H9 (cell line): ENCODE measurements at regions not wholly inside any gene's neighbourhood (a gene's known extent, or its start where the extent isn't known, plus 50 kb on each side); places are given as distances from the start of the nearest gene placed in this dataset.

Experiments used
- DNase-seq: peaks from one replicate; pipeline ENCODE4 v3.0.0-alpha.2; 2017
- H2AFZ ChIP-seq: one replicate; pipeline ENCODE4 v1.6.1; 2013; ENCODE audit warnings: mild to moderate bottlenecking, low read length, control low read depth, moderate library complexity
- H2AK5ac ChIP-seq: 2 replicates; pipeline ENCODE4 v1.6.1; 2013; ENCODE audit warnings: low read length, control low read depth, mixed read lengths; ENCODE audit not compliant: insufficient read length
- H2BK120ac ChIP-seq: one replicate; pipeline ENCODE4 v1.6.1; 2013; ENCODE audit warnings: low read depth, mild to moderate bottlenecking, low read length, control low read depth, inconsistent platforms; ENCODE audit not compliant: poor library complexity, severe bottlenecking
- H2BK12ac ChIP-seq: 2 replicates; pipeline ENCODE4 v1.6.1; 2013; ENCODE audit warnings: low read length, control low read depth, mixed read lengths, low read depth; ENCODE audit not compliant: insufficient read length
- H2BK15ac ChIP-seq: 2 replicates; pipeline ENCODE4 v1.6.1; 2013; ENCODE audit warnings: low read depth, low read length, control low read depth
- H2BK20ac ChIP-seq: one replicate; pipeline ENCODE4 v1.6.1; 2013; ENCODE audit warnings: low read depth, mild to moderate bottlenecking, low read length, control low read depth, inconsistent platforms; ENCODE audit not compliant: poor library complexity, severe bottlenecking
- H2BK5ac ChIP-seq: 2 replicates; pipeline ENCODE4 v1.6.1; 2013; ENCODE audit warnings: low read length, control low read depth, mixed read lengths; ENCODE audit not compliant: insufficient read length
- H3K14ac ChIP-seq: 2 replicates; pipeline ENCODE4 v1.6.1; 2013; ENCODE audit warnings: low read length, control low read depth; ENCODE audit not compliant: insufficient read depth
- H3K18ac ChIP-seq: 2 replicates; pipeline ENCODE4 v1.6.1; 2013; ENCODE audit warnings: low read depth, mild to moderate bottlenecking, mixed read lengths, low read length, control low read depth; ENCODE audit not compliant: insufficient read length
- H3K23ac ChIP-seq: 2 replicates; pipeline ENCODE4 v1.6.1; 2013; ENCODE audit warnings: low read length, control low read depth, mixed read lengths, low read depth; ENCODE audit not compliant: insufficient read length
- H3K23me2 ChIP-seq: 2 replicates; pipeline ENCODE4 v1.6.1; 2013; ENCODE audit warnings: low read depth, mild to moderate bottlenecking, mixed read lengths, low read length, control low read depth; ENCODE audit not compliant: insufficient read length, poor library complexity, severe bottlenecking
- H3K27ac ChIP-seq: 2 replicates; pipeline ENCODE4 v1.5.1; 2013; ENCODE audit warnings: low read length, control low read depth, mixed read lengths, low read depth; ENCODE audit not compliant: insufficient read length
- H3K27me3 ChIP-seq: 2 replicates; pipeline ENCODE4 v1.6.1; 2013; ENCODE audit warnings: low read length, control low read depth, inconsistent platforms; ENCODE audit not compliant: insufficient read depth
- H3K4ac ChIP-seq: 2 replicates; pipeline ENCODE4 v1.6.1; 2013; ENCODE audit warnings: low read depth, mild to moderate bottlenecking, control low read depth, inconsistent platforms, low read length, moderate library complexity
- H3K4me1 ChIP-seq: 2 replicates; pipeline ENCODE4 v1.6.1; 2013; ENCODE audit warnings: low read length, control low read depth, inconsistent platforms; ENCODE audit not compliant: insufficient read depth
- H3K4me2 ChIP-seq: 2 replicates; pipeline ENCODE4 v1.6.1; 2013; ENCODE audit warnings: low read length, control low read depth, mixed read lengths; ENCODE audit not compliant: insufficient read length, insufficient read depth
- H3K56ac ChIP-seq: 2 replicates; pipeline ENCODE4 v1.6.1; 2013; ENCODE audit warnings: low read depth, mild to moderate bottlenecking, mixed read lengths, low read length, control low read depth; ENCODE audit not compliant: insufficient read length
- H3K79me1 ChIP-seq: 2 replicates; pipeline ENCODE4 v1.6.1; 2013; ENCODE audit warnings: low read depth, mild to moderate bottlenecking, moderate library complexity, low read length, control low read depth, inconsistent platforms; ENCODE audit not compliant: insufficient read depth, poor library complexity, severe bottlenecking
- H3K79me2 ChIP-seq: 2 replicates; pipeline ENCODE4 v1.6.1; 2013; ENCODE audit warnings: low read length, control low read depth, inconsistent platforms; ENCODE audit not compliant: insufficient read depth
- H3K9ac ChIP-seq: 2 replicates; pipeline ENCODE4 v1.6.1; 2013; ENCODE audit warnings: low read length, control low read depth, mixed read lengths; ENCODE audit not compliant: insufficient read length; ENCODE audit errors: extremely low read depth
- H3K9me3 ChIP-seq: one replicate; pipeline ENCODE4 v1.6.1; 2013; ENCODE audit warnings: low read depth, low read length, inconsistent platforms; ENCODE audit not compliant: control insufficient read depth
- H3T11ph ChIP-seq: one replicate; pipeline ENCODE4 v1.6.1; 2013; ENCODE audit warnings: mild to moderate bottlenecking, low read length, control low read depth, inconsistent platforms
- H4K20me1 ChIP-seq: one replicate; pipeline ENCODE4 v1.6.1; 2013; ENCODE audit not compliant: control insufficient read depth, insufficient read length, insufficient read depth
- H4K5ac ChIP-seq: 2 replicates; pipeline ENCODE4 v1.6.1; 2013; ENCODE audit warnings: low read depth, mild to moderate bottlenecking, mixed read lengths, low read length, control low read depth; ENCODE audit not compliant: insufficient read length
- H4K8ac ChIP-seq: replicated peaks from 2 replicates; pipeline ENCODE4 v1.6.1; 2013; ENCODE audit warnings: low read length, control low read depth, mixed read lengths, low read depth; ENCODE audit not compliant: insufficient read length
- H4K91ac ChIP-seq: 2 replicates; pipeline ENCODE4 v1.6.1; 2013; ENCODE audit warnings: low read depth, mild to moderate bottlenecking, moderate library complexity, mixed read lengths, low read length, control low read depth; ENCODE audit not compliant: insufficient read length
- H3K27ac Mint-ChIP-seq, 3 experiments: 2 replicates in 2 of 3; 3 replicates in 1 of 3; pipeline ENCODE4 v1.8.0; 2020 to 2021; ENCODE audit warnings: mixed read lengths in 3 of 3, mild to moderate bottlenecking in 1 of 3, moderate library complexity in 1 of 3
- H3K27me3 Mint-ChIP-seq: 2 replicates; pipeline ENCODE4 v1.8.0; 2021; ENCODE audit warnings: low read depth, mild to moderate bottlenecking, moderate library complexity, mixed read lengths
- H3K36me3 Mint-ChIP-seq, 3 experiments: 2 replicates in 2 of 3; 3 replicates in 1 of 3; pipeline ENCODE4 v1.8.0; 2020 to 2021; ENCODE audit warnings: low read depth in 3 of 3, mixed read lengths in 3 of 3; ENCODE audit not compliant: insufficient read depth in 1 of 3
- H3K4me1 Mint-ChIP-seq, 2 experiments: 2 replicates each; pipeline ENCODE4 v1.8.0; 2020; ENCODE audit warnings: mixed read lengths in 2 of 2
- H3K4me3 Mint-ChIP-seq, 2 experiments: 2 replicates in 1 of 2; 3 replicates in 1 of 2; pipeline ENCODE4 v1.8.0; 2020 to 2021; ENCODE audit warnings: mild to moderate bottlenecking in 2 of 2, mixed read lengths in 2 of 2, moderate library complexity in 1 of 2
- H3K9me3 Mint-ChIP-seq, 2 experiments: 2 replicates in 1 of 2; 3 replicates in 1 of 2; pipeline ENCODE4 v1.8.0; 2020; ENCODE audit warnings: mild to moderate bottlenecking in 2 of 2, mixed read lengths in 2 of 2, moderate library complexity in 1 of 2
- CTCF ChIP-seq: fragments of 200-600 bp; sonication (generic); conservative IDR thresholded peaks from 3 replicates; pipeline ENCODE4 v1.8.0; 2021; ENCODE audit warnings: antibody characterized with exemption, mild to moderate bottlenecking
- WGBS: extraction: QIAGEN DNeasy Blood & Tissue Kit; methylation state at CpG from one replicate; pipeline ENCODE4 v1.1.7; 2013; ENCODE audit warnings: missing lambda C conversion rate, low lambda C conversion rate, mixed read lengths; ENCODE audit not compliant: insufficient read length; ENCODE audit errors: extremely low coverage; 5-methylcytosine and 5-hydroxymethylcytosine counted together

GRCh38 chr11:91904792-91905785 lies 319.5 kb upstream of the FAT3 start:
- Histone ChIP-seq H3K9me3 (no peaks in the 10 kb centered on the region), H2AFZ (no peak overlapping the region), H3T11ph (no peak overlapping the region), H3K79me1 (no peaks in the 10 kb centered on the region), H2BK5ac (no peak overlapping the region), H3K23me2 (no peaks in the 10 kb centered on the region), H3K27me3 (no peaks in the 10 kb centered on the region), H3K4ac (no peak overlapping the region), H3K4me1 (no peaks in the 10 kb centered on the region; the same call in 1 of the 2 replicates), H2BK20ac (no peak overlapping the region), H2AK5ac (no peak overlapping the region), H3K9ac (no peak overlapping the region), H3K79me2 (no peaks in the 10 kb centered on the region), H4K91ac (no peak overlapping the region), H3K14ac (no peak overlapping the region), H3K27ac (no peak overlapping the region), H4K8ac (no peak overlapping the region), H3K23ac (no peak overlapping the region), H2BK15ac (no peak overlapping the region), H2BK12ac (no peak overlapping the region), H3K18ac (no peak overlapping the region), H2BK120ac (no peak overlapping the region), H4K5ac (no peak overlapping the region), H4K20me1 (no peaks in the 10 kb centered on the region), H3K4me2 (no peak overlapping the region), H3K56ac (no peak overlapping the region)
- Mint-ChIP-seq H3K9me3 (no peaks in the 10 kb centered on the region), H3K36me3 (no peaks in the 10 kb centered on the region), H3K4me3 (no peak overlapping the region), H3K27ac (no peak overlapping the region), H3K4me1 (peaks cover 0 to 4% of the 10 kb centered on the region in 2 experiments; a peak in 1 of 4 replicates), H3K27me3 (no peaks in the 10 kb centered on the region)
- WGBS, result no CpG with 5 or more reads among the region's 7 CpGs
- TF ChIP-seq CTCF, result no peak
- DNase-seq, result no peak
